ENCODE measurements at regions not wholly inside any gene's neighbourhood (a gene's known extent, or its start where the extent isn't known, plus 50 kb on each side); places are given as distances from the start of the nearest gene placed in this dataset.

GRCh38 chr4:32525420-32525819 is 1805.3 kb downstream of the PCDH7 start:
- Histone ChIP-seq H4K20me1 (replicated peaks in 1 of 2; ENCODE audit: control insufficient read depth in 1 of 2, insufficient read depth in 2 of 2, low read length in 2 of 2) (no peaks in the 10 kb centered on the region), H3K79me1 (ENCODE audit: low read depth, low read length) (no peaks in the 10 kb centered on the region), H2BK5ac (ENCODE audit: low read depth, low read length) (no peak overlapping the region), H3K4ac (replicated peaks; ENCODE audit: insufficient read length, low read depth, low read length) (no peak overlapping the region), H4K91ac (replicated peaks; ENCODE audit: insufficient read length, low read length) (no peak overlapping the region), H3K36me3 (ENCODE audit: control insufficient read depth in 2 of 4, insufficient read depth in 4 of 4, low read length in 3 of 4) (no peaks in the 10 kb centered on the region), H3K23ac (ENCODE audit: insufficient read length) (no peak overlapping the region), H3K79me2 (ENCODE audit: control insufficient read depth in 1 of 2, insufficient read depth in 2 of 2, low read length in 2 of 2) (no peaks in the 10 kb centered on the region), H3K14ac (ENCODE audit: insufficient read length) (no peak overlapping the region), H2BK20ac (ENCODE audit: low read length) (no peak overlapping the region), H3K23me2 (ENCODE audit: low read depth, low read length) (no peaks in the 10 kb centered on the region), H3K4me2 (ENCODE audit: insufficient read depth in 1 of 2, low read depth in 2 of 2, low read length in 2 of 2) (no peak overlapping the region), H2AFZ (ENCODE audit: low read length) (no peak overlapping the region), H4K8ac (ENCODE audit: extremely low read depth, insufficient read depth, low read length) (no peak overlapping the region), H2AK5ac (ENCODE audit: low read depth, low read length) (no peak overlapping the region), H3K4me1 (replicated peaks in 1 of 4; ENCODE audit: control insufficient read depth in 3 of 4, insufficient read depth in 4 of 4, low read length in 3 of 4) (no peaks in the 10 kb centered on the region), H3K4me3 (ENCODE audit: extremely low read depth in 1 of 4, insufficient read depth in 2 of 4, low read depth in 3 of 4, low read length in 4 of 4) (no peak overlapping the region), H4K5ac (ENCODE audit: insufficient read length, low read depth, low read length) (no peak overlapping the region), H3K27me3 (replicated peaks in 1 of 4; ENCODE audit: control insufficient read depth in 3 of 4, extremely low read depth in 1 of 4, insufficient read depth in 3 of 4, low read length in 3 of 4) (no peaks in the 10 kb centered on the region), H3K9ac (replicated peaks in 1 of 4; ENCODE audit: extremely low read depth in 1 of 4, low read depth in 3 of 4, low read length in 3 of 4) (no peak overlapping the region), H3K56ac (replicated peaks; ENCODE audit: insufficient read length, low read depth, low read length) (no peak overlapping the region), H2BK120ac (replicated peaks; ENCODE audit: low read depth, low read length) (no peak overlapping the region), H3K9me3 (ENCODE audit: insufficient read depth in 2 of 2, low read depth in 1 of 2, low read length in 1 of 2) (0 out of 4 replicates have a peak, but pooled peaks cover 0 to 2% of the 10 kb centered on the region in 2 experiments), H3K18ac (ENCODE audit: extremely low read depth, low read length) (no peak overlapping the region), H2BK15ac (ENCODE audit: low read length) (no peak overlapping the region), H3K27ac (ENCODE audit: low read depth, low read length) (no peak overlapping the region), H2BK12ac (ENCODE audit: low read depth, low read length) (no peak overlapping the region)
- FAIRE-seq (no peak), DNase-seq (ENCODE audit: low read depth in 1 of 2, low spot score in 2 of 2) (no peak)
- POLR2A ChIA-PET (ENCODE audit: partially characterized antibody), result no interaction called here
- CTCF ChIA-PET (ENCODE audit: partially characterized antibody), result interaction anchor here (0.8 kb wide), 1 partner anchor 52 kb away, joined by 3 read pairs; no protein-coding TSS in a partner anchor
- TF ChIP-seq KDM5A (IDR thresholded peaks at IDR 0.05; ENCODE audit: low read length) (no peak), ZNF274 (IDR thresholded peaks at IDR 0.05; ENCODE audit: borderline replicate concordance, extremely low read depth, low read length) (no peak), NANOG (IDR thresholded peaks at IDR 0.05; ENCODE audit: insufficient read depth, low read depth, low read length, poor library complexity, severe bottlenecking) (no peak), CTCF (IDR thresholded peaks at IDR 0.05; ENCODE audit: control extremely low read depth in 1 of 3, insufficient read depth in 1 of 3, low read depth in 1 of 3, low read length in 3 of 3) (no peak)
